SU-DHL-6 (cell line): ENCODE measurements at regions not wholly inside any gene's neighbourhood (a gene's known extent, or its start where the extent isn't known, plus 50 kb on each side); places are given as distances from the start of the nearest gene placed in this dataset.
"Not testable (repeated sequence)": the region's sequence is repeated elsewhere in the genome, so short reads cannot be mapped to it uniquely, and the experiment has no call there.

ENCODE experiments used
- H2AFZ ChIP-seq: fragments of 200-600 bp; sonication (generic); 2 replicates; pipeline ENCODE4 v1.6.1; 2014; ENCODE audit warnings: low read depth, mild to moderate bottlenecking, moderate library complexity, mixed read lengths, antibody characterized with exemption, low read length; ENCODE audit not compliant: severe bottlenecking
- H3F3A ChIP-seq: fragments of 200-600 bp; shearing (Covaris generic); 2 replicates; pipeline ENCODE4 v1.6.0; 2016; ENCODE audit warnings: antibody characterized with exemption, mild to moderate bottlenecking; ENCODE audit not compliant: insufficient read depth
- H3K27ac ChIP-seq: fragments of 200-600 bp; sonication (generic); 2 replicates; pipeline ENCODE4 v1.5.1; 2016; ENCODE audit warnings: low read depth, mild to moderate bottlenecking, low read length, moderate library complexity, mixed read lengths
- H3K27me3 ChIP-seq: fragments of 200-600 bp; sonication (generic), shearing (Covaris generic); 2 replicates; pipeline ENCODE4 v1.6.0; 2014; ENCODE audit warnings: mild to moderate bottlenecking, low read length
- H3K36me3 ChIP-seq: fragments of 200-600 bp; sonication (generic); 2 replicates; pipeline ENCODE4 v1.6.1; 2014; ENCODE audit warnings: mild to moderate bottlenecking, low read length, mixed read lengths
- H3K4me2 ChIP-seq: fragments of 300-600, 200-600 bp; shearing (Covaris generic), sonication (generic); 2 replicates; pipeline ENCODE4 v1.6.0; 2014; ENCODE audit warnings: low read length, low read depth, mild to moderate bottlenecking; ENCODE audit not compliant: poor library complexity, severe bottlenecking
- H3K4me3 ChIP-seq: fragments of 200-600 bp; sonication (generic); 2 replicates; pipeline ENCODE4 v1.5.1; 2014; ENCODE audit warnings: antibody characterized with exemption, low read length, mild to moderate bottlenecking, mixed read lengths; ENCODE audit not compliant: insufficient read depth, poor library complexity, severe bottlenecking
- H3K79me2 ChIP-seq: fragments of 200-600 bp; sonication (generic); 2 replicates; pipeline ENCODE4 v1.6.1; 2014; ENCODE audit warnings: mild to moderate bottlenecking, low read length, moderate library complexity; ENCODE audit not compliant: insufficient read depth
- H3K9ac ChIP-seq: fragments of 200-600 bp; sonication (generic); 2 replicates; pipeline ENCODE4 v1.7.0; 2014; ENCODE audit warnings: mild to moderate bottlenecking, low read length
- H3K9me2 ChIP-seq: fragments of 200-600 bp; sonication (generic); replicated peaks from 2 replicates; pipeline ENCODE4 v1.6.1; 2014; ENCODE audit warnings: low read length; ENCODE audit not compliant: insufficient read depth
- H3K9me3 ChIP-seq: fragments of 200-600 bp; sonication (generic); 2 replicates; pipeline ENCODE4 v1.6.1; 2014; ENCODE audit warnings: low read length, mixed read lengths; ENCODE audit not compliant: insufficient read depth
- H4K20me1 ChIP-seq: fragments of 200-600 bp; sonication (generic); 2 replicates; pipeline ENCODE4 v1.6.1; 2014; ENCODE audit warnings: low read depth, mild to moderate bottlenecking, antibody characterized with exemption, low read length, moderate library complexity, mixed read lengths
- EZH2phosphoT487 ChIP-seq: fragments of 200-600 bp; sonication (generic), shearing (Covaris generic); conservative IDR thresholded peaks from 2 replicates; pipeline ENCODE4 v1.6.1; 2018; ENCODE audit warnings: mild to moderate bottlenecking, antibody characterized with exemption, low read length, moderate library complexity, mixed read lengths
- TF ChIP-seq, protein P1 (sequence below): fragments of 200-600 bp; sonication (generic); IDR thresholded peaks from one replicate; pipeline ENCODE4 v1.5.1; 2017; ENCODE audit warnings: antibody characterized with exemption, mild to moderate bottlenecking, low read length, moderate library complexity; ENCODE audit not compliant: insufficient read depth, poor library complexity, severe bottlenecking

DNA sequence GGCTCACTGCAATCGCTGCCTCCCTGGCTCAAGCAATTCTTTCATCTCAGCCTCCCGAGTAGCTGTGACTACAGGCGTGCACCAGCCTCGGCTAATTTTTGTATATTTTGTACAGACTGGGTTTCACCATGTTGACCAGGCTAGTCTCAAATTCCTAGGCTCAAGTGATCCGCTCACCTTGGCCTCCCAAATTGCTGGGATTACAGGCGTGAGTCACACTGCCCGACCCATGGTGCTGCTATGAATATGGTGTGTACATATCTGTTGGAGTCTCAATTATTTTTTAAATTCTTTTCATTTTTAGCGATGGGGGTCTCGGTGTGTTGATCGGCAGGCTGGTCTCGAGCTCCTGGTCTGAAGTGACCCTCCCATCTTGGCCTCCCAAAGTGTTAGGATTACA is 78.0 kb upstream of the PRKX start:
- Histone ChIP-seq H3K4me2 (no peak overlapping the region), H3K79me2 (no peaks in the 10 kb centered on the region), H3K27me3 (no peaks in the 10 kb centered on the region), H2AFZ (no peak overlapping the region), H3K9me2 (no peaks in the 10 kb centered on the region), H3K27ac (no peak overlapping the region), H3K9ac (no peak overlapping the region), H3K4me3 (no peak overlapping the region), H3K9me3 (no peaks in the 10 kb centered on the region), H4K20me1 (no peaks in the 10 kb centered on the region), H3K36me3 (no peaks in the 10 kb centered on the region), H3F3A (no peaks in the 10 kb centered on the region)
- TF ChIP-seq EZH2phosphoT487, result no peak
- TF ChIP-seq, protein P1, sequence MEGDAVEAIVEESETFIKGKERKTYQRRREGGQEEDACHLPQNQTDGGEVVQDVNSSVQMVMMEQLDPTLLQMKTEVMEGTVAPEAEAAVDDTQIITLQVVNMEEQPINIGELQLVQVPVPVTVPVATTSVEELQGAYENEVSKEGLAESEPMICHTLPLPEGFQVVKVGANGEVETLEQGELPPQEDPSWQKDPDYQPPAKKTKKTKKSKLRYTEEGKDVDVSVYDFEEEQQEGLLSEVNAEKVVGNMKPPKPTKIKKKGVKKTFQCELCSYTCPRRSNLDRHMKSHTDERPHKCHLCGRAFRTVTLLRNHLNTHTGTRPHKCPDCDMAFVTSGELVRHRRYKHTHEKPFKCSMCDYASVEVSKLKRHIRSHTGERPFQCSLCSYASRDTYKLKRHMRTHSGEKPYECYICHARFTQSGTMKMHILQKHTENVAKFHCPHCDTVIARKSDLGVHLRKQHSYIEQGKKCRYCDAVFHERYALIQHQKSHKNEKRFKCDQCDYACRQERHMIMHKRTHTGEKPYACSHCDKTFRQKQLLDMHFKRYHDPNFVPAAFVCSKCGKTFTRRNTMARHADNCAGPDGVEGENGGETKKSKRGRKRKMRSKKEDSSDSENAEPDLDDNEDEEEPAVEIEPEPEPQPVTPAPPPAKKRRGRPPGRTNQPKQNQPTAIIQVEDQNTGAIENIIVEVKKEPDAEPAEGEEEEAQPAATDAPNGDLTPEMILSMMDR, result no peak

- Histone ChIP-seq H4K20me1 (no peaks in the 10 kb centered on the region), H3K27ac (no peak overlapping the region), H3K27me3 (no peaks in the 10 kb centered on the region), H3K9me2 (no peaks in the 10 kb centered on the region), H3F3A (no peaks in the 10 kb centered on the region), H3K4me2 (no peak overlapping the region), H3K79me2 (no peaks in the 10 kb centered on the region), H3K4me3 (no peak overlapping the region), H2AFZ (no peak overlapping the region), H3K9ac (no peak overlapping the region), H3K36me3 (no peaks in the 10 kb centered on the region), H3K9me3 (no peaks in the 10 kb centered on the region)
- no peak for TF ChIP-seq EZH2phosphoT487
- TF ChIP-seq, protein P1, result no peak
These were observed 75.2 kb upstream of the PRKX start for GRCh38 chrX:3788494-3789233.

DNA sequence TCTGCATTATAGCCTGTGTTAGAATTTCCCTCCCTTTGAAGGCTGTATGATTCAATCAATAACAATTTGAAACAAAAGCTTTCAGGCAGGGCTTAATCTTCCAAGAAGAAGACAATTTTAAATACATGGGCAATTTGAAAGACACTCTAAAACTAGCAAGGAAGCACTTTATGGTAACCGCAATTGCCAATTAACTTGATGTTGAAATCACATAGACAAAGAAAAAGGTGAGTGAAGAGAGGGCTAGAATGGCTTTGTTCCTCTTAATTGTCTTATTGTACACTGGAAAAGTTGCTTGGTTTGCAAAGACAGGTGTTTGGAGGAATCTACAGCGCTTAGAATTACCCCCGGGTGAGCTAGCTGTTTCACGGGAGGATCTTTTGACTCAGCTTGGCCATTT is 74.4 kb upstream of the PRKX start:
- Histone ChIP-seq H3K4me3 (no peak overlapping the region), H3K79me2 (no peaks in the 10 kb centered on the region), H3K4me2 (no peak overlapping the region), H3F3A (no peaks in the 10 kb centered on the region), H3K36me3 (no peaks in the 10 kb centered on the region), H3K9ac (no peak overlapping the region), H3K9me3 (no peaks in the 10 kb centered on the region), H4K20me1 (no peaks in the 10 kb centered on the region), H3K27ac (no peak overlapping the region), H2AFZ (no peak overlapping the region), H3K9me2 (no peaks in the 10 kb centered on the region), H3K27me3 (no peaks in the 10 kb centered on the region)
- TF ChIP-seq, protein P1, result no peak
- no peak for TF ChIP-seq EZH2phosphoT487

DNA sequence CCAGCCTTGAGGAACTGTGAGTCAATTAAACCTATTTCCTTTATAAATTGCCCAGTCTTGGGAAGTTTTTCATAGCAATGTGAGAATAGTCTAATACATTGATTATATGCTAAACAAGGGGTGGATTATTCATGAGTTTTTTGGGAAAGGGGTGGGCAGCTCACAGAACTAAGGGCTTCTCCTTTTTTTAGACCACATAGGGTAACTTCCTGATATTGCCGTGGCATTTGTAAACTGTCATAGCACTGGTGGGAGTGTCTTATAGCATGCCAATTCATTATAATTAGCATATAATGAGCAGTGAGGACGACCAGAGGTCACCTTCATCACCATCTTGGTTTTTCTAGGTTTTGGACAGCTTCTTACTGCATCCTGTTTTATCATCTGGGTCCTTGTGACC is 72.4 kb upstream of the PRKX start:
- H3K4me3 ChIP-seq, H3K79me2 ChIP-seq, H3K9ac ChIP-seq, H3K27ac ChIP-seq, H3K27me3 ChIP-seq, H2AFZ ChIP-seq, H3K9me2 ChIP-seq, H3K36me3 ChIP-seq, H3F3A ChIP-seq, H3K9me3 ChIP-seq, H4K20me1 ChIP-seq, H3K4me2 ChIP-seq: not testable (repeated sequence)
